Esophagus muscularis mucosa (tissue), 4 donors: ENCODE measurements at regions not wholly inside any gene's neighbourhood (a gene's known extent, or its start where the extent isn't known, plus 50 kb on each side); places are given as distances from the start of the nearest gene placed in this dataset.

Experiments used
- DNase-seq: peaks from one replicate; pipeline ENCODE4 v3.0.0-alpha.2; 2017; ENCODE audit errors: extremely low spot score
- H3K27ac ChIP-seq, 4 donors: fragments of 200-600 bp; sonication (generic); replicated peaks in 1 of 4; 1 replicate in 3 of 4; 2 replicates in 1 of 4; pipeline ENCODE4 v1.5.1; 2016 to 2019; ENCODE audit warnings: mild to moderate bottlenecking in 1 of 4
- H3K27me3 ChIP-seq, 4 donors: fragments of 200-600 bp; sonication (generic); one replicate each; pipeline versions ENCODE4 v1.5.1 to v1.6.0; 2016 to 2019
- H3K36me3 ChIP-seq, 4 donors: fragments of 200-600 bp; sonication (generic); one replicate each; pipeline ENCODE4 v1.5.1; 2016 to 2019
- H3K4me1 ChIP-seq, 4 donors: fragments of 200-600 bp; sonication (generic); one replicate each; pipeline ENCODE4 v1.5.1; 2016 to 2019
- H3K4me3 ChIP-seq, 4 donors: fragments of 200-600 bp; sonication (generic); 1 replicate in 2 of 4; 2 replicates in 2 of 4; pipeline ENCODE4 v1.5.1; 2016 to 2019; ENCODE audit warnings: mild to moderate bottlenecking in 4 of 4, moderate library complexity in 1 of 4
- H3K9me3 ChIP-seq, 4 donors: fragments of 200-600 bp; sonication (generic); 1 replicate in 3 of 4; 2 replicates in 1 of 4; pipeline ENCODE4 v1.5.1; 2016 to 2019
- EP300 ChIP-seq: sonication (generic); formaldehyde crosslinking; IDR thresholded peaks from one replicate; pipeline ENCODE4 v1.6.1; 2017; ENCODE audit warnings: antibody characterized with exemption
- POLR2A ChIP-seq: fragments of 450-650 bp; IDR thresholded peaks from one replicate; pipeline ENCODE4 v1.6.1; 2017; ENCODE audit warnings: antibody characterized with exemption, moderate library complexity, mild to moderate bottlenecking, low read depth
- POLR2AphosphoS5 ChIP-seq, 2 donors: sonication (generic); formaldehyde crosslinking; IDR thresholded peaks; one replicate each; pipeline ENCODE4 v1.6.1; 2017; ENCODE audit warnings: antibody characterized with exemption in 2 of 2
- WGBS: methylation state at CpG from one replicate; pipeline ENCODE4 v1.1.5; 2018; 5-methylcytosine and 5-hydroxymethylcytosine counted together
- intact Hi-C: fragments of 100-400 bp; cut with DNase I; formaldehyde crosslinking; loops from one replicate; pipeline ENCODE4 v1.15.1; 2023
- TF ChIP-seq, protein P1 (sequence below), 3 experiments: fragments of 200-600 bp in 2 of 3; fragments of 450-650 bp in 1 of 3; sonication (generic) in 2 of 3; IDR thresholded peaks; one replicate each; pipeline ENCODE4 v1.5.1; 2017 to 2019; ENCODE audit warnings: antibody characterized with exemption in 3 of 3, mild to moderate bottlenecking in 2 of 3, moderate library complexity in 1 of 3

DNA sequence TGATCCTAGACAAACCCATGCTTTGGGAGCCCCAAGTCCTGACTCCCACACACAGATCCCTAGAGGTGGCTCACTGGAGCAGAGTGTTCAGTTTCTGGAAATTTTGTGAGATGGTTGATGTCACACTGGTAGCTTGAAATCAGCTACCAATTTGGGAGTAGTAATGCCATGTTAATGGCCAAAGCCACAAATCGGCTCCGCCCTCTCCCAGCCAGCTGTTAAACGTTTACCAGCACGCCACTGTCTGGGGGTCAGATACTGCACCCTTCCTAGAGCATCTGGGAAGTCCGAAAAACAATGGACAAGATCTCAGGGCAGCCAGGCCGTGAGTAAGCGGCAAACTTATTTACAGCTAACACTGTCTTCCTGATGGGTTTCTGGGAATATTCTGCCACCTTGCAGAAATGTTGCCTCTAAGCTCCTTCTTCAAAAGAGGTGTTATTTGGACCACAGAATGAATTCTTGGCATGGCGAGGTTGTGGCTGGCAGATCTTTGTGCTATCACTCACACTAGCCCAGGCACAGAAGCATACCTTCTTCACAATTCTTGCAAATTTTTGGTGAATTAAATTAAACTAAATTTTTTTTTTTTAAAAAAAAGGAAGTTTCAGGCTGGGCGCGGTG lies 60.2 kb upstream of the FZD7 start:
- TF ChIP-seq, protein P1, sequence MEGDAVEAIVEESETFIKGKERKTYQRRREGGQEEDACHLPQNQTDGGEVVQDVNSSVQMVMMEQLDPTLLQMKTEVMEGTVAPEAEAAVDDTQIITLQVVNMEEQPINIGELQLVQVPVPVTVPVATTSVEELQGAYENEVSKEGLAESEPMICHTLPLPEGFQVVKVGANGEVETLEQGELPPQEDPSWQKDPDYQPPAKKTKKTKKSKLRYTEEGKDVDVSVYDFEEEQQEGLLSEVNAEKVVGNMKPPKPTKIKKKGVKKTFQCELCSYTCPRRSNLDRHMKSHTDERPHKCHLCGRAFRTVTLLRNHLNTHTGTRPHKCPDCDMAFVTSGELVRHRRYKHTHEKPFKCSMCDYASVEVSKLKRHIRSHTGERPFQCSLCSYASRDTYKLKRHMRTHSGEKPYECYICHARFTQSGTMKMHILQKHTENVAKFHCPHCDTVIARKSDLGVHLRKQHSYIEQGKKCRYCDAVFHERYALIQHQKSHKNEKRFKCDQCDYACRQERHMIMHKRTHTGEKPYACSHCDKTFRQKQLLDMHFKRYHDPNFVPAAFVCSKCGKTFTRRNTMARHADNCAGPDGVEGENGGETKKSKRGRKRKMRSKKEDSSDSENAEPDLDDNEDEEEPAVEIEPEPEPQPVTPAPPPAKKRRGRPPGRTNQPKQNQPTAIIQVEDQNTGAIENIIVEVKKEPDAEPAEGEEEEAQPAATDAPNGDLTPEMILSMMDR (IDR thresholded peaks at IDR 0.05): no peak
- TF ChIP-seq EP300 (no peak), POLR2A (no peak), POLR2AphosphoS5 (IDR thresholded peaks at IDR 0.05) (no peak)
- WGBS: 80% methylated on average over 8 of the region's 10 CpGs
- intact Hi-C loops: no loop called here

DNA sequence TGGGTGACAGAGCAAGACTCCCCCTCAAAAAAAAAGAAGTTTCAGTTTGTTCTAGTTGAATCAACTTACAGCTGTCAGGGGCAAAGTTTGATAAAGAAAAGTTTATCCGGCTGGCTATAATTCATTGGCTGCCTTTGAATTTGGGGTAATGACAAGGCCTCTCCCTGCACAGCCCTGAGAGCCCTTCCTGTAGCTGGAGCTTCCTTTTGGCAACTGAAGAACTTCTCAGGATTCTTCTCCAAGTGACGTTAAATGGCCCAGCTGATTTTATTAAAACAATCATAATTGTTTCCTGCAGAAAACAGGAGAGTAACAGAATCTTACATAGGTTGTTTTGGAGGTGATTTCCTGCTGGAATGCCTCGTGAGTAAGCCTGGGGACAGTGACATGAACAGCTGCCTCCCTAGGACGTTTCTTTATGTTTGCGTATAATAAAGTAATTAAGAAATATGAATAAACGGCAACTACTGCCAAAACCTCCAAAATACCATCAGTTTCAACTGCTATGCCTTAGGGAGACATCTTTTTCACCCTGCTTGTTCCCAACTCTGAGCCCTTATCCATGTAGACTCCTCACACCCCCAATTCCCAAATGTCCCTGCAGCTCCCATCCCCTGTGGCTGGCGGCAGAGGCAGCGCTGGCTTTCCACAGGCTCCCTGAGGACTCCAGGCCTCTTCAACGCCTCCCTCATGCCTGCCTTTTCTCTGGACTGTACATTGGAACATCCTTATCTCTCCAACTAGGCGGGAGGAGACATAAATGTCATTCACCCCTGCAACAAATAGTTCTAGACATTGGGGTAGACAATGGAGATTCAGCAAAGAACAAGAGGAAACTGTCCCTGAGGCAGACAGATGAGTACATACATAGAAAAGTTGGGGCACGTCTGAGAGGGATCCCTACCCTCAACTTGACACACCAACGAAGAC lies 59.2 kb upstream of the FZD7 start:
- TF ChIP-seq, protein P1 (IDR thresholded peaks at IDR 0.05): no peak
- TF ChIP-seq POLR2A (no peak), POLR2AphosphoS5 (IDR thresholded peaks at IDR 0.05) (no peak), EP300 (no peak)
- no peak for DNase-seq
- no peaks in the 10 kb centered on the region for H3K27me3 ChIP-seq
- intact Hi-C loops: no loop called here
- H3K4me3 ChIP-seq: no peak overlapping the region
- 82% methylated on average over 12 of the region's 12 CpGs for WGBS
- no peaks in the 10 kb centered on the region for H3K9me3 ChIP-seq
- H3K4me1 ChIP-seq: peaks cover 6 to 16% (median 11%) of the 10 kb centered on the region in 4 donors
- H3K36me3 ChIP-seq: no peaks in the 10 kb centered on the region
- H3K27ac ChIP-seq: no peak overlapping the region

More for the DNA sequence above, 60.2 kb upstream of the FZD7 start:
- Histone ChIP-seq H3K9me3 (no peaks in the 10 kb centered on the region), H3K4me1 (peaks cover 6 to 16% (median 11%) of the 10 kb centered on the region in 4 donors), H3K27ac (no peak overlapping the region), H3K27me3 (no peaks in the 10 kb centered on the region), H3K36me3 (no peaks in the 10 kb centered on the region), H3K4me3 (no peak overlapping the region)
- DNase-seq: no peak

- H3K4me3 ChIP-seq: no peak overlapping the region
- H3K27me3 ChIP-seq: no peaks in the 10 kb centered on the region
- no peak for TF ChIP-seq EP300
- no peak for TF ChIP-seq POLR2A
- TF ChIP-seq, protein P1 (IDR thresholded peaks at IDR 0.05): no peak
- no peak for TF ChIP-seq POLR2AphosphoS5 (IDR thresholded peaks at IDR 0.05)
Measured at GRCh38 chr2:201975434-201975833, 58.2 kb upstream of the FZD7 start.

DNA sequence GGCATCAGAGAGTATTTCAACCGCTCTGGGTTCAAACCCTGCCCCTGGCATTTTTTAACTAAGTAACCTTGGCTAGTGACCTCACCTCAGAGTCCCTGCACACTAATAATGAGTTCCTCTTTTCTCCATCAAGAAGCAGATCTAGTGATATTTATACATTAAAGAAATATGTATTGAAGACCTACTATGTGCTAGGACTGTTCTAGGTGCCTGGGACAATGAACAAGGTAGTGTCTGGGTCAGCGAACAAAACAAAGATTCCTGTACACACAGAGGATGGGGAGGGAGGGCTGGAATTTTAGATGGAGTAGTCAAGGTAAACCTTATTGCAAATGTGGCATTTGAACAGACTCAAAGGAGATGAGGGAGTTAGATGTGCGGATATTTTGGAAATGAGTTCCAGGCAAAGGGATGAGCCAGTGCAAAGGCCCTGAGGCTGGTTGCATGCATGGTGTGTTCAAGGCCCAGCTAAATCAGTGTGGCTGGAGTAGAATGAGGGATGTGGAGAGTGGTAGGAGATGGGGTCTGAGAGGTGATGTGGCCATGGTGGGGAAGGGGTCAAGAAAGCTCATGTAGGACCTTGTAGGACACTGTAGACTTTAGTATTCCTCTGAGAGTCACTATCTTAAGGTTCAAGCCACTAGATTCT lies 57.6 kb upstream of the FZD7 start:
- intact Hi-C loops: no loop called here
- DNase-seq: no peak
- WGBS: 95% methylated on average over 3 of the region's 3 CpGs
- Histone ChIP-seq H3K4me3 (no peak overlapping the region), H3K27ac (no peak overlapping the region), H3K9me3 (no peaks in the 10 kb centered on the region), H3K36me3 (no peaks in the 10 kb centered on the region), H3K4me1 (peaks cover 6 to 11% (median 11%) of the 10 kb centered on the region in 4 donors), H3K27me3 (no peaks in the 10 kb centered on the region)
- TF ChIP-seq EP300 (no peak), POLR2AphosphoS5 (IDR thresholded peaks at IDR 0.05) (no peak), POLR2A (no peak)
- TF ChIP-seq, protein P1 (IDR thresholded peaks at IDR 0.05): no peak

More at GRCh38 chr2:201975434-201975833, 58.2 kb upstream of the FZD7 start:
- Histone ChIP-seq H3K36me3 (no peaks in the 10 kb centered on the region), H3K9me3 (no peaks in the 10 kb centered on the region), H3K27ac (no peak overlapping the region), H3K4me1 (peaks cover 6 to 12% (median 11%) of the 10 kb centered on the region in 4 donors)
- DNase-seq: no peak
- 93% methylated on average over 8 of the region's 8 CpGs for WGBS
- intact Hi-C loops: no loop called here
